IPS-20b (cell line): ENCODE measurements at regions not wholly inside any gene's neighbourhood (a gene's known extent, or its start where the extent isn't known, plus 50 kb on each side); places are given as distances from the start of the nearest gene placed in this dataset.
A peak's percentile ranks its signal among the peaks of the same experiment; 100 is the strongest.

ENCODE experiments used
- H3K27ac ChIP-seq: one replicate; pipeline ENCODE4 v1.5.1; 2013; ENCODE audit warnings: low read length
- H3K27me3 ChIP-seq: 2 replicates; pipeline ENCODE4 v1.6.1; 2013; ENCODE audit warnings: mild to moderate bottlenecking, low read length, inconsistent platforms; ENCODE audit not compliant: insufficient read depth
- H3K36me3 ChIP-seq: 2 replicates; pipeline ENCODE4 v1.6.1; 2013; ENCODE audit warnings: low read depth, mild to moderate bottlenecking, inconsistent platforms, low read length, moderate library complexity; ENCODE audit not compliant: insufficient read depth
- H3K4me1 ChIP-seq: 2 replicates; pipeline ENCODE4 v1.6.1; 2013; ENCODE audit warnings: mild to moderate bottlenecking, control low read depth, inconsistent platforms, low read length, moderate library complexity; ENCODE audit not compliant: insufficient read depth
- H3K4me3 ChIP-seq: 2 replicates; pipeline ENCODE4 v1.5.1; 2013; ENCODE audit warnings: mild to moderate bottlenecking, low read length, inconsistent platforms
- H3K9ac ChIP-seq: 2 replicates; pipeline ENCODE4 v1.6.1; 2013; ENCODE audit warnings: low read depth, mild to moderate bottlenecking, inconsistent platforms, low read length, moderate library complexity
- H3K9me3 ChIP-seq: 2 replicates; pipeline ENCODE4 v1.6.1; 2013; ENCODE audit warnings: mild to moderate bottlenecking, low read depth, low read length, inconsistent platforms; ENCODE audit not compliant: insufficient read depth

- peaks cover 7% of the 10 kb centered on the region; the same call in 1 of the 2 replicates for H3K9me3 ChIP-seq
- H3K9ac ChIP-seq = no peak overlapping the region
- peaks cover 15% of the 10 kb centered on the region for H3K27me3 ChIP-seq
- peaks cover 8% of the 10 kb centered on the region; the same call in 1 of the 2 replicates for H3K4me1 ChIP-seq
- H3K36me3 ChIP-seq = no peaks in the 10 kb centered on the region
- no peak overlapping the region for H3K27ac ChIP-seq
- H3K4me3 ChIP-seq = no peak overlapping the region
These were observed 98.8 kb downstream of the ADRA2C start for GRCh38 chr4:3864742-3865721.

GRCh38 chr4:3865986-3866812 is 100.0 kb downstream of the ADRA2C start:
- Histone ChIP-seq H3K9ac (no peak overlapping the region), H3K36me3 (no peaks in the 10 kb centered on the region), H3K4me1 (peaks cover 8% of the 10 kb centered on the region; the same call in 1 of the 2 replicates), H3K4me3 (no peak overlapping the region), H3K9me3 (peaks cover 7% of the 10 kb centered on the region; the same call in 1 of the 2 replicates), H3K27ac (no peak overlapping the region), H3K27me3 (peaks cover 26% of the 10 kb centered on the region)

GRCh38 chr4:3866813-3867129 is 100.6 kb downstream of the ADRA2C start:
- H3K9ac ChIP-seq = no peak overlapping the region
- H3K36me3 ChIP-seq = no peaks in the 10 kb centered on the region
- peaks cover 7% of the 10 kb centered on the region; the same call in 1 of the 2 replicates for H3K9me3 ChIP-seq
- H3K4me1 ChIP-seq = peaks cover 8% of the 10 kb centered on the region; the same call in 1 of the 2 replicates
- no peak overlapping the region for H3K27ac ChIP-seq
- peaks cover 31% of the 10 kb centered on the region for H3K27me3 ChIP-seq
- H3K4me3 ChIP-seq = no peak overlapping the region

GRCh38 chr4:3867403-3868100 is 101.4 kb downstream of the ADRA2C start:
- no peaks in the 10 kb centered on the region for H3K36me3 ChIP-seq
- H3K9ac ChIP-seq = no peak overlapping the region
- peaks cover 7% of the 10 kb centered on the region; the same call in 1 of the 2 replicates for H3K9me3 ChIP-seq
- H3K4me1 ChIP-seq = peaks cover 8% of the 10 kb centered on the region; the same call in 1 of the 2 replicates
- H3K27me3 ChIP-seq = peaks cover 39% of the 10 kb centered on the region
- H3K27ac ChIP-seq = no peak overlapping the region
- no peak overlapping the region for H3K4me3 ChIP-seq

GRCh38 chr4:3868211-3869173 is 102.3 kb downstream of the ADRA2C start:
- H3K36me3 ChIP-seq = no peaks in the 10 kb centered on the region
- H3K9ac ChIP-seq = no peak overlapping the region
- H3K27me3 ChIP-seq = peaks cover 48% of the 10 kb centered on the region
- H3K4me3 ChIP-seq = no peak overlapping the region
- no peak overlapping the region for H3K27ac ChIP-seq
- peaks cover 7% of the 10 kb centered on the region; the same call in 1 of the 2 replicates for H3K9me3 ChIP-seq
- no peaks in the 10 kb centered on the region; the same call in 1 of the 2 replicates for H3K4me1 ChIP-seq

- Histone ChIP-seq H3K27me3 (peaks cover 54% of the 10 kb centered on the region), H3K9me3 (peaks cover 7% of the 10 kb centered on the region; the same call in 1 of the 2 replicates), H3K4me3 (no peak overlapping the region), H3K36me3 (no peaks in the 10 kb centered on the region), H3K4me1 (no peaks in the 10 kb centered on the region; the same call in 1 of the 2 replicates), H3K27ac (no peak overlapping the region), H3K9ac (no peak overlapping the region)
These were observed 103.0 kb downstream of the ADRA2C start for GRCh38 chr4:3869174-3869572.

GRCh38 chr4:3869661-3870566 is 103.7 kb downstream of the ADRA2C start:
- peaks cover 61% of the 10 kb centered on the region for H3K27me3 ChIP-seq
- H3K36me3 ChIP-seq = no peaks in the 10 kb centered on the region
- no peak overlapping the region for H3K27ac ChIP-seq
- H3K9me3 ChIP-seq = peaks cover 7% of the 10 kb centered on the region; the same call in 1 of the 2 replicates
- no peaks in the 10 kb centered on the region; the same call in 1 of the 2 replicates for H3K4me1 ChIP-seq
- H3K4me3 ChIP-seq = no peak overlapping the region
- H3K9ac ChIP-seq = no peak overlapping the region

GRCh38 chr4:3870567-3870962 is 104.4 kb downstream of the ADRA2C start:
- Histone ChIP-seq H3K9ac (no peak overlapping the region), H3K9me3 (peaks cover 7% of the 10 kb centered on the region; the same call in 1 of the 2 replicates), H3K4me1 (no peaks in the 10 kb centered on the region; the same call in 1 of the 2 replicates), H3K27me3 (peaks cover 67% of the 10 kb centered on the region), H3K27ac (no peak overlapping the region), H3K36me3 (no peaks in the 10 kb centered on the region), H3K4me3 (no peak overlapping the region)

- Histone ChIP-seq H3K27ac (no peak overlapping the region), H3K4me3 (peak overlapping the region; percentile 63; the same call in 1 of the 2 replicates), H3K36me3 (no peaks in the 10 kb centered on the region), H3K4me1 (no peaks in the 10 kb centered on the region; the same call in 1 of the 2 replicates), H3K27me3 (peaks cover 69% of the 10 kb centered on the region), H3K9me3 (peaks cover 7% of the 10 kb centered on the region; the same call in 1 of the 2 replicates), H3K9ac (no peak overlapping the region)
These were observed 105.1 kb downstream of the ADRA2C start for GRCh38 chr4:3871181-3871852.
